ENCODE measurements at regions not wholly inside any gene's neighbourhood (a gene's known extent, or its start where the extent isn't known, plus 50 kb on each side); places are given as distances from the start of the nearest gene placed in this dataset.
A peak's percentile ranks its signal among the peaks of the same experiment; 100 is the strongest.

- in situ Hi-C loops (cut with HindIII; ENCODE audit: low pct_ligation_motif_present, low pct_unique_long_range_greater_than_20kb, low sequenced_read_pairs), result no loop called here
- DNase-seq, result no peak
Observed at GRCh38 chr4:140286456-140286855, 87.0 kb upstream of the SCOC start.

- DNase-seq, result no peak
- in situ Hi-C loops (cut with HindIII; ENCODE audit: low pct_ligation_motif_present, low pct_unique_long_range_greater_than_20kb, low sequenced_read_pairs), result no loop called here
Observed at GRCh38 chr4:140284456-140284855, 89.0 kb upstream of the SCOC start.

GRCh38 chr4:140281828-140282552, 91.5 kb upstream of the SCOC start:
- no peak for DNase-seq
- in situ Hi-C loops (cut with HindIII; ENCODE audit: low pct_ligation_motif_present, low pct_unique_long_range_greater_than_20kb, low sequenced_read_pairs), result no loop called here

DNA sequence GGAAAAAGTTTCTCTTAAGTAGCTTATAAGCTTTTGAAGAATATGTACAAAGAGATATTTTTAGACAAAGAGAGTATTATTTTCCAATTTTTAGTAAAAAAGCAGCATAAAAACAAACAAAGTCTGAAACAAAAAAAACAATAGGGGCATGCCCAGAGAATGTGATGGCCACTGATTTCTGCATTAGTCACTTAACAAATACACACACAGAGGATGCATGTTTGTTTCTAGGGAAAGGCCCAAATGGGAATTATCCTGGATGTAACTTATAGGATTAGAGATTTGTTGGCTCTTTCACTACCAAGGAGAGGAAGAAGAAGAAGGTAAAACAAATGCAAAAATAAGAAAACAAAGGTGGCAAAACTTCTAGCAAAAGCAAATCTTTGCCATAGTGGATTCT, 95.9 kb upstream of the SCOC start:
- no peak for DNase-seq
- in situ Hi-C loops (cut with HindIII; ENCODE audit: low pct_ligation_motif_present, low pct_unique_long_range_greater_than_20kb, low sequenced_read_pairs), result no loop called here

- DNase-seq, result no peak
- in situ Hi-C loops (cut with HindIII; ENCODE audit: low pct_ligation_motif_present, low pct_unique_long_range_greater_than_20kb, low sequenced_read_pairs), result no loop called here
Observed at GRCh38 chr4:140271553-140271952, 101.9 kb upstream of the SCOC start.

GRCh38 chr4:140269369-140269768, 104.1 kb upstream of the SCOC start:
- DNase-seq, result no peak
- in situ Hi-C loops (cut with HindIII; ENCODE audit: low pct_ligation_motif_present, low pct_unique_long_range_greater_than_20kb, low sequenced_read_pairs), result no loop called here

- in situ Hi-C loops (cut with HindIII; ENCODE audit: low pct_ligation_motif_present, low pct_unique_long_range_greater_than_20kb, low sequenced_read_pairs), result no loop called here
- no peak for DNase-seq
Observed at GRCh38 chr4:140268186-140268841, 105.1 kb upstream of the SCOC start.

DNA sequence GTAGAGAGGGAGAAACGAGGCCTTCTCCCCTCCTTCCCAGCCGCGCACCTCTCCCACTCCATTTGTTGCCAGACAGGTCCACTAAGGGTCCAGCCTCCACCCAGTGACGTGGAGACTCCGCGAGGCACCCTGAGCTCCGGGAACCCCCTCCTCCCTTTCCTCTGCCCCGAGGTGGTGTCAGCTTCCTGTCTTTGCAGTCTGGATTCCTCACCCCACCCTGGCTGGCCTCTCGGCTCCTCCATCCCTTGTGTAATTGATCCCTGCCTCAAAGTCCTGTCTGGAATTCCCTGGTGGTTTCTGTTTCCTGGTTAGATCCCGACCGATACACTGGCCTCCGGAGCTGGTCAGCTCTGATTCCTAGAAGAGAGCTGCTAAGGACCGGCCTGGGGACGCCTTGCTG, 105.9 kb upstream of the SCOC start:
- no peak for DNase-seq
- in situ Hi-C loops (cut with HindIII; ENCODE audit: low pct_ligation_motif_present, low pct_unique_long_range_greater_than_20kb, low sequenced_read_pairs), result no loop called here

GRCh38 chr4:140266958-140267568, 106.4 kb upstream of the SCOC start:
- no peak for DNase-seq
- in situ Hi-C loops (cut with HindIII; ENCODE audit: low pct_ligation_motif_present, low pct_unique_long_range_greater_than_20kb, low sequenced_read_pairs), result no loop called here

DNA sequence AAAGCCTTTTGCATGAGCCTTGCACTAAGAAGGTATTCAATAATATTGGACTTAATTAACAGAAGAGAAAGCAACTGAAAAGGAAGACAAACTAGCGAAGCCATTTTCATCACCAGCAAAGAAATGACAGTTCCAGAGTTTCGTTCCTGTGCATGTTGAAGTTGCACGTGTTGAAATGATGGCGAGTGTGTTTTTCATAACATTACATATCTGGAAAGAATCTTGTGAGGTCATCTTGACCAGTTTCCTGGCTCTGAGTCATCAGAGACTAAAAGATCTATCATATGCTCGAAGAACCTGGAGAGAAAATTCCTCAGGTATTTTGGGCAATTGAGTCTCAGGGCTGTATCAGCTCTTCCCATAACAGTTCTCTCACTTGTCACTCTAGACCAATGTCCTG, 106.2 kb upstream of the MAML3 start:
- peak; percentile 28 for DNase-seq
- in situ Hi-C loops (cut with HindIII; ENCODE audit: low pct_ligation_motif_present, low pct_unique_long_range_greater_than_20kb, low sequenced_read_pairs), result no loop called here

DNA sequence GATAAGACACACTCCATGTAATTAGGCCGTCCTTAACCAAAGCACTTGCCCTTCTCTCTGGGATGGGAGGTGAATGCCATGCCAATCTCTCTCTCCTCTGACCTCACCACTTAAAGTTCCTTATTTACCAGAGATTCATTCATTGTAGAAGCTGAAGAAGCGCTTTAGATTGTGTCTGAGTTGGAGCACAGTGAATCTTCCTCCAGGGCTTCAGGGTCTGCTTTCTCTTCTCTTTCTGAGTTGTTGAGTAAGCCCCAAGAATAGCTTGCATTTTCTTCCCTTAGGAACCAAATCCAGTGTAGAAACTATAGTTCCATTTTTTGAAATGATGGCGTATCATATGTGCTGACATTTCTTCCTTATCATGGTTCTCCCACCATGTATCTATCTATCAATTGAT, 104.5 kb upstream of the MAML3 start:
- in situ Hi-C loops (cut with HindIII; ENCODE audit: low pct_ligation_motif_present, low pct_unique_long_range_greater_than_20kb, low sequenced_read_pairs), result no loop called here
- no peak for DNase-seq

- in situ Hi-C loops (cut with HindIII; ENCODE audit: low pct_ligation_motif_present, low pct_unique_long_range_greater_than_20kb, low sequenced_read_pairs), result no loop called here
- DNase-seq, result no peak
Observed at GRCh38 chr4:140257461-140258305, 103.7 kb upstream of the MAML3 start.

- no peak for DNase-seq
- in situ Hi-C loops (cut with HindIII; ENCODE audit: low pct_ligation_motif_present, low pct_unique_long_range_greater_than_20kb, low sequenced_read_pairs), result no loop called here
Observed at GRCh38 chr4:140256941-140257340, 103.0 kb upstream of the MAML3 start.

- in situ Hi-C loops (cut with HindIII; ENCODE audit: low pct_ligation_motif_present, low pct_unique_long_range_greater_than_20kb, low sequenced_read_pairs), result no loop called here
- DNase-seq, result no peak
Observed at GRCh38 chr4:140256335-140256734, 102.4 kb upstream of the MAML3 start.

DNA sequence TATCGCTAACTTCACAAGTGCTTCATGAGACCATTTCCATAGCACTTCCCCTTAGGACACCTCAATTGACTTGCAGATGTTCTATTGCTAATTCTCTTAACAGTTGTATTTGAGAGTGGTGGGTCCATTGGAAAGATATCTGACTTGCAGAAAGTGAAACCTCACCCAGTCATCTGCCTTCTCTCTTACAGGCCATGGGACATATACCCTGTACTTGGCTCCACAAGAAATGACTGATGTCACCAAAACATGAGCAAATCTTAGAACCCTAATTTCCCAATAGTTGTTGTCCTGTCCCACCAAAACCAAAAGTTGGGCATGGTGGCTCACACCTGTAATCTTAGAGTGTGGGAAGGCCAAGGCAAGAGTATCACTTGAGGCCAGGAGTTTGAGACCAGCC, 101.9 kb upstream of the MAML3 start:
- in situ Hi-C loops (cut with HindIII; ENCODE audit: low pct_ligation_motif_present, low pct_unique_long_range_greater_than_20kb, low sequenced_read_pairs), result no loop called here

DNA sequence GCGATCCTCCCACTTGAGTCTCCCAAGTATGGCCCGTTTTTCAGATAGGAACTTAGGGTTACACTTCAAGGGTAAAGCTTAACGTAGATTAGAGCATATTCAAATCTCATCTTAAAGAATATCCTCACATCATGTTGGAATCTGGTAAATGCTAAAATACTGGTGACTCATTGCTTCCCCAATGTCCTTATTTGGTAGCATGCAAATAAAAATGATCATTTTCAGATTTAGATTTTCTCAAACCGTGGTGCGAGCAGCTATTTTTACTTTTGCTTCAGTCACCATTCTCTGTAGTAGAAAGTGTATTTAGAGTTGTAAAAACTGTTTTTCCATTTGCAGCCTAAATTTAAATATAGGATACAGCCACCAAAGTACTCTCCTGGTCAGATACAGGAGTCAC, 101.5 kb upstream of the MAML3 start:
- DNase-seq, result no peak
- in situ Hi-C loops (cut with HindIII; ENCODE audit: low pct_ligation_motif_present, low pct_unique_long_range_greater_than_20kb, low sequenced_read_pairs), result no loop called here

More for the DNA sequence above, 101.9 kb upstream of the MAML3 start:
- no peak for DNase-seq

- in situ Hi-C loops (cut with HindIII; ENCODE audit: low pct_ligation_motif_present, low pct_unique_long_range_greater_than_20kb, low sequenced_read_pairs), result no loop called here
Observed at GRCh38 chr4:140254651-140255299, 100.8 kb upstream of the MAML3 start.

GRCh38 chr4:140253556-140254027, 99.6 kb upstream of the MAML3 start:
- no peak for DNase-seq
- in situ Hi-C loops (cut with HindIII; ENCODE audit: low pct_ligation_motif_present, low pct_unique_long_range_greater_than_20kb, low sequenced_read_pairs), result no loop called here

More at GRCh38 chr4:140254651-140255299, 100.8 kb upstream of the MAML3 start:
- no peak for DNase-seq
